HG03066 (cell line): ENCODE measurements at regions not wholly inside any gene's neighbourhood (a gene's known extent, or its start where the extent isn't known, plus 50 kb on each side); places are given as distances from the start of the nearest gene placed in this dataset.
A peak's percentile ranks its signal among the peaks of the same experiment; 100 is the strongest.
"Not testable (repeated sequence)": the region's sequence is repeated elsewhere in the genome, so short reads cannot be mapped to it uniquely, and the experiment has no call there.

ENCODE experiments used
- ATAC-seq: cut with Tn5 transposase; IDR thresholded peaks from one replicate; pipeline ENCODE4 v1.9.1; 2021; ENCODE audit warnings: low read depth; ENCODE audit not compliant: unreplicated experiment

GRCh38 chr18:25592804-25593360, 240.9 kb upstream of the ZNF521 start:
- ATAC-seq, result no peak

- no peak for ATAC-seq
Observed at GRCh38 chr18:25590456-25590855, 238.5 kb upstream of the ZNF521 start.

GRCh38 chr18:25587545-25587944, 235.6 kb upstream of the ZNF521 start:
- no peak for ATAC-seq

GRCh38 chr18:25568986-25569385, 217.0 kb upstream of the ZNF521 start:
- ATAC-seq, result no peak

GRCh38 chr18:25563816-25564683, 212.1 kb upstream of the ZNF521 start:
- no peak for ATAC-seq

GRCh38 chr18:25563346-25563745, 211.4 kb upstream of the ZNF521 start:
- no peak for ATAC-seq

- no peak for ATAC-seq
Observed at GRCh38 chr18:25561918-25562317, 210.0 kb upstream of the ZNF521 start.

- ATAC-seq, result no peak
Observed at GRCh38 chr18:25560369-25560768, 208.4 kb upstream of the ZNF521 start.

GRCh38 chr18:25557011-25557410, 205.0 kb upstream of the ZNF521 start:
- no peak for ATAC-seq

- ATAC-seq, result no peak
Observed at GRCh38 chr18:25553631-25554263, 201.8 kb upstream of the ZNF521 start.

- ATAC-seq, result no peak
Observed at GRCh38 chr18:25544546-25545287, 192.8 kb upstream of the ZNF521 start.

GRCh38 chr18:25538175-25538922, 186.4 kb upstream of the ZNF521 start:
- no peak for ATAC-seq

GRCh38 chr18:25535495-25535894, 183.5 kb upstream of the ZNF521 start:
- no peak for ATAC-seq

GRCh38 chr18:25534401-25534800, 182.4 kb upstream of the ZNF521 start:
- no peak for ATAC-seq

- no peak for ATAC-seq
Observed at GRCh38 chr18:25533218-25533617, 181.3 kb upstream of the ZNF521 start.

GRCh38 chr18:25531207-25531606, 179.2 kb upstream of the ZNF521 start:
- no peak for ATAC-seq

GRCh38 chr18:25525789-25526188, 173.8 kb upstream of the ZNF521 start:
- not testable (repeated sequence) for ATAC-seq

GRCh38 chr18:25518716-25519053, 166.7 kb upstream of the ZNF521 start:
- ATAC-seq, result peak; percentile 97

GRCh38 chr18:25517881-25518715, 166.1 kb upstream of the ZNF521 start:
- ATAC-seq, result peak; percentile 31
